ENCODE measurements at regions not wholly inside any gene's neighbourhood (a gene's known extent, or its start where the extent isn't known, plus 50 kb on each side); places are given as distances from the start of the nearest gene placed in this dataset.

DNA sequence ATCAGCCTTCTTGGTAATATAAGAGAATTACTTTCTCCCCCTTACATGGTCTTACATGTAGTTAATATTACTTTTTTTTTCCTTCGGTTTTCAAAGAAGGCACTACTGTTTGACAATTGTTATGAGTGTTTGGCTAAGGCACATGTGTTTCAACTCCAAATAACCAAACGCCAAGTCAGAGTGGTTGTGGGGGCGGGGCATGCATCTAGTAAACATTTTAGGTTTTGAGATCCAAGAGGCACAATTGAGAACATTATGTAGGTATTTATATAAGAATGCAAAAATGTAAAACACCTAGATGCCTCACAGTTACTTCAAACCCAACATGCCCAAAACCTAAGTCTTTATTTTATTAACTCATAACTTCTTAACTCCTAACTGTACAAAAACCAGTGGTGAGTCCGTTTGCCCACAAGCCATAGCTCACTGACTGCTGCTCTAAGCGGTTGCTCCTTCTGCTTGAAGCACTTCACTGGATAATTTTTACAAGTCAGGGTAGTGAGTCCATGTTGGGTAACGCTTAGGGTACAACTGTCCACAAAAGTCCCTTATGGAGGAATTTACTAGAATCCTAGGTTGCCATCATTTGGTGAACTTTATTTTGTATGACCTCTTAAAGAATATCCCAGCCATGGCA is 189.9 kb downstream of the HUNK start:
- Histone ChIP-seq H3K36me3 (no peaks in the 10 kb centered on the region), H3K27me3 (ENCODE audit: insufficient read depth, low read depth, severe bottlenecking) (no peaks in the 10 kb centered on the region), H3K9me3 (ENCODE audit: severe bottlenecking) (no peaks in the 10 kb centered on the region), H3K4me3 (ENCODE audit: low read depth, low read length) (no peak overlapping the region), H3K27ac (no peak overlapping the region)
- TF ChIP-seq, protein P1, sequence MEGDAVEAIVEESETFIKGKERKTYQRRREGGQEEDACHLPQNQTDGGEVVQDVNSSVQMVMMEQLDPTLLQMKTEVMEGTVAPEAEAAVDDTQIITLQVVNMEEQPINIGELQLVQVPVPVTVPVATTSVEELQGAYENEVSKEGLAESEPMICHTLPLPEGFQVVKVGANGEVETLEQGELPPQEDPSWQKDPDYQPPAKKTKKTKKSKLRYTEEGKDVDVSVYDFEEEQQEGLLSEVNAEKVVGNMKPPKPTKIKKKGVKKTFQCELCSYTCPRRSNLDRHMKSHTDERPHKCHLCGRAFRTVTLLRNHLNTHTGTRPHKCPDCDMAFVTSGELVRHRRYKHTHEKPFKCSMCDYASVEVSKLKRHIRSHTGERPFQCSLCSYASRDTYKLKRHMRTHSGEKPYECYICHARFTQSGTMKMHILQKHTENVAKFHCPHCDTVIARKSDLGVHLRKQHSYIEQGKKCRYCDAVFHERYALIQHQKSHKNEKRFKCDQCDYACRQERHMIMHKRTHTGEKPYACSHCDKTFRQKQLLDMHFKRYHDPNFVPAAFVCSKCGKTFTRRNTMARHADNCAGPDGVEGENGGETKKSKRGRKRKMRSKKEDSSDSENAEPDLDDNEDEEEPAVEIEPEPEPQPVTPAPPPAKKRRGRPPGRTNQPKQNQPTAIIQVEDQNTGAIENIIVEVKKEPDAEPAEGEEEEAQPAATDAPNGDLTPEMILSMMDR (IDR thresholded peaks at IDR 0.05; ENCODE audit: low read depth, low read length) = no peak
- DNase-seq = no peak

DNA sequence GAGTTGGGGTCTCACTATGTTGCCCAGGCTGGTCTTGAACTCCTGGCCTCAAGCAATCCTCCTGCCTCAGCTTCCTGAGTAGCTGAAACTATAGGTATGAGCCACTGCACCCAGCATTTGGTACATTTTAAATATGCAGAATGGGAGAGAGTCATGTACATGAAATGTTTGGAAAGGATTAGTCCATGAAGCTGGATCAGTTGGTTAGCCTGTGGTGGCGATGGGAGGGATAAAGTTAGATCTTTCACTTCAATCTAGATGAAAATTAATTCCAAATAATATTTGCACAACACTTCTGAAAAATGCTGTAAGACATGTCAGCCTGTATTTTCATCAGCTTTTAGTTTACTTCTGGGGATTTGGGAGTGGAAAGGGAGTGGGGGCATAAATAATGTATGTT is 188.9 kb downstream of the HUNK start:
- no peaks in the 10 kb centered on the region for H3K36me3 ChIP-seq
- TF ChIP-seq, protein P1 (IDR thresholded peaks at IDR 0.05; ENCODE audit: low read depth, low read length) = no peak
- no peaks in the 10 kb centered on the region for H3K27me3 ChIP-seq (ENCODE audit: insufficient read depth, low read depth, severe bottlenecking)
- no peak overlapping the region for H3K4me3 ChIP-seq (ENCODE audit: low read depth, low read length)
- no peak overlapping the region for H3K27ac ChIP-seq
- DNase-seq = no peak
- no peaks in the 10 kb centered on the region for H3K9me3 ChIP-seq (ENCODE audit: severe bottlenecking)

DNA sequence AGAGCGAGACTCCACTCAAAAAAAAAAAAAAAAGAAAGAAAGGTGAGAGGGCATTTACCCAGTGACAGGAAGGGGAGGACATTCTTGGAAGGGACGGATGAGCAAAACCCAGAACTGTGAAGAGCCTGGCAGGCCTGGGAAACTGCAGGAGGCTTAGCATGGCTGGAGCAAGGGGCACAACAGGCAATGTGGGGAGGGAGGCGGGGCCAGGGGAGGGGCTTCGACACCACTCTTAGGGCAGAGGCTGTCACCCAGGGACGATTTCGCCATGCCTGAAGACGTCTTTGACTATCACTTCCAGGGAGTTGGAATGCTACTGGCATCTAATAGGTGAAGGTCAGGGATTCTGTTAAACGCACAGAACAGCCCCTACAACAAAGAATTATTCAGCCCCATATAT is 184.0 kb downstream of the HUNK start:
- no peak for DNase-seq
- Histone ChIP-seq H3K4me3 (ENCODE audit: low read depth, low read length) (no peak overlapping the region), H3K9me3 (ENCODE audit: severe bottlenecking) (peaks cover 10% of the 10 kb centered on the region), H3K27ac (no peak overlapping the region), H3K36me3 (no peaks in the 10 kb centered on the region), H3K27me3 (ENCODE audit: insufficient read depth, low read depth, severe bottlenecking) (no peaks in the 10 kb centered on the region)
- TF ChIP-seq, protein P1 (IDR thresholded peaks at IDR 0.05; ENCODE audit: low read depth, low read length) = no peak

DNA sequence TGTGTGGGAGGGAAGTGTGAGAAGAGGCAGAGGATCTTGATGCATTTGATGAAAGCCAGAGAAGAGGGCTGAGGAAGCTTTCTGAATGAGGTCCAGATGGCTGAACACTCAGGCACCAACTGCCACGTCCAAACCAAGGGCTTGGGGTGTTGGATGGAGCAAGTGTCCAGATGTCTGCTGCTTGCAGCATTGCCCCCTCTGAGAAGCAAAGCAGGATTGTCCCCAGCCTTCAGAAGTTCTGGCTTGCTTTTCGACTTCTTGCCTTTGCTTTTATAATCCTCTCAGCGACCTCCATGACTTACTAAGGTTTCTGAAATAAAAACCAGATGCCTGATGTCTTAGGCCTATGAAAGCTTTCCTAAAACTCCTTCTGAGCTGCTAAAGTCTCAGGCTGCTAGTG is 182.5 kb downstream of the HUNK start:
- no peaks in the 10 kb centered on the region for H3K36me3 ChIP-seq
- TF ChIP-seq, protein P1 (IDR thresholded peaks at IDR 0.05; ENCODE audit: low read depth, low read length) = no peak
- peak overlapping the region; percentile 83 for H3K27ac ChIP-seq
- H3K27me3 ChIP-seq (ENCODE audit: insufficient read depth, low read depth, severe bottlenecking) = no peaks in the 10 kb centered on the region
- H3K4me3 ChIP-seq (ENCODE audit: low read depth, low read length) = no peak overlapping the region
- peak; percentile 88 for DNase-seq
- peaks cover 16% of the 10 kb centered on the region for H3K9me3 ChIP-seq (ENCODE audit: severe bottlenecking)
